HepG2 (cell line): ENCODE measurements at regions not wholly inside any gene's neighbourhood (a gene's known extent, or its start where the extent isn't known, plus 50 kb on each side); places are given as distances from the start of the nearest gene placed in this dataset.

Experiments
- ATAC-seq: fragments of 200-7000 bp; cut with Tn5 transposase; 3 replicates; pipeline ENCODE4 v1.9.1; 2020; ENCODE audit warnings: mild to moderate bottlenecking, moderate library complexity
- BruUV-seq: library from RNA; stranded (reverse); fragments of 400-500 nt; replicated peaks from 2 replicates; lab custom pipeline; 2021; lab: Mats Ljungman, UMichigan
- CTCF ChIA-PET: fragments of 300-600 bp; formaldehyde crosslinking; extraction: SDS; loops from one replicate; lab custom pipeline; 2021; ENCODE audit warnings: low total read pairs, inconsistent platforms, low intra/inter-chr PET ratio; lab: Yijun Ruan, JAX
- POLR2A ChIA-PET: fragments of 350-600 bp; sonication (Branson Sonifier 250); formaldehyde crosslinking; loops from one replicate; lab custom pipeline; 2020; ENCODE audit warnings: antibody characterized with exemption, inconsistent platforms; lab: Yijun Ruan, JAX
- DNase-seq: peaks from one replicate; pipeline ENCODE4 v3.0.0-alpha.2; 2015; ENCODE audit warnings: low spot score
- FAIRE-seq: peaks from 3 replicates; lab custom pipeline; 2011; peaks lifted over from hg19 to GRCh38; lab: Jason Lieb, UNC
- H2AFZ ChIP-seq: one replicate; pipeline ENCODE4 v1.6.1; 2011; ENCODE audit warnings: low read length, inconsistent platforms
- H3K27ac ChIP-seq: fragments of 300-600 bp; 3 replicates; pipeline ENCODE4 v1.8.0; 2011; ENCODE audit warnings: mixed run types, mild to moderate bottlenecking, mixed read lengths, low read length, inconsistent platforms; ENCODE audit not compliant: insufficient read depth; ENCODE audit errors: extremely low read length
- H3K27me3 ChIP-seq, 2 experiments: fragments of 200-600 bp in 1 of 2; 2 replicates in 1 of 2; 3 replicates in 1 of 2; pipeline versions ENCODE4 v1.6.0 to v1.8.0; 2011; ENCODE audit warnings: low read length in 2 of 2, mild to moderate bottlenecking in 2 of 2, moderate library complexity in 2 of 2, inconsistent platforms in 1 of 2; ENCODE audit not compliant: insufficient read depth in 2 of 2, control insufficient read depth in 1 of 2
- H3K36me3 ChIP-seq, 2 experiments: fragments of 200-600 bp in 1 of 2; replicated peaks in 1 of 2; 2 replicates in 1 of 2; 3 replicates in 1 of 2; pipeline versions ENCODE4 v1.5.1 to v1.8.0; 2011; ENCODE audit warnings: low read length in 2 of 2, inconsistent platforms in 1 of 2; ENCODE audit not compliant: insufficient read depth in 2 of 2, control insufficient read depth in 1 of 2
- H3K4me1 ChIP-seq: 2 replicates; pipeline ENCODE4 v1.5.1; 2012; ENCODE audit warnings: low read length, inconsistent platforms; ENCODE audit not compliant: insufficient read depth
- H3K4me2 ChIP-seq: 2 replicates; pipeline ENCODE4 v1.6.0; 2011; ENCODE audit warnings: low read depth, low read length, inconsistent platforms
- H3K4me3 ChIP-seq, 3 experiments: fragments of 200-600 bp in 1 of 3; sonication (generic), shearing (Covaris generic) in 1 of 3; replicated peaks in 1 of 3; 2 replicates each; pipeline ENCODE4 v1.5.1; 2011 to 2016; ENCODE audit warnings: low read length in 3 of 3, inconsistent platforms in 2 of 3, low read depth in 2 of 3, mild to moderate bottlenecking in 2 of 3, control low read depth in 1 of 3, mixed read lengths in 1 of 3; ENCODE audit not compliant: insufficient read depth in 1 of 3
- H3K79me2 ChIP-seq: one replicate; pipeline ENCODE4 v1.6.1; 2011; ENCODE audit warnings: low read length, inconsistent platforms; ENCODE audit not compliant: insufficient read depth
- H3K9ac ChIP-seq: 2 replicates; pipeline ENCODE4 v1.6.0; 2011; ENCODE audit warnings: mild to moderate bottlenecking, low read depth, low read length, inconsistent platforms; ENCODE audit not compliant: insufficient read depth
- H3K9me3 ChIP-seq: 2 replicates; pipeline ENCODE4 v1.5.1; 2012; ENCODE audit warnings: mild to moderate bottlenecking, low read length
- H4K20me1 ChIP-seq: 2 replicates; pipeline ENCODE4 v1.6.0; 2011; ENCODE audit warnings: inconsistent platforms, mild to moderate bottlenecking, low read length, moderate library complexity; ENCODE audit not compliant: insufficient read depth
- GATA4 ChIP-seq: sonication (generic); IDR thresholded peaks from 2 replicates; pipeline ENCODE4 v1.6.1; 2016; ENCODE audit warnings: antibody characterized with exemption, low read depth, borderline replicate concordance
- GFI1 ChIP-seq: sonication (generic); formaldehyde crosslinking; IDR thresholded peaks from 2 replicates; pipeline ENCODE4 v1.5.0; 2020; ENCODE audit warnings: missing genetic modification reagents, mild to moderate bottlenecking, borderline replicate concordance
- GPN1 ChIP-seq: sonication (generic); formaldehyde crosslinking; IDR thresholded peaks from 2 replicates; pipeline ENCODE4 v1.5.1; 2020; ENCODE audit warnings: missing genetic modification reagents, borderline replicate concordance
- JUNB ChIP-seq: sonication (generic); formaldehyde crosslinking; IDR thresholded peaks from 2 replicates; pipeline ENCODE4 v1.8.0; 2022; ENCODE audit warnings: missing genetic modification reagents, mild to moderate bottlenecking, borderline replicate concordance
- MYC ChIP-seq: sonication (generic); formaldehyde crosslinking; IDR thresholded peaks from 2 replicates; pipeline ENCODE4 v1.9.0; 2021; ENCODE audit warnings: missing genetic modification reagents, borderline replicate concordance
- NR0B2 ChIP-seq: sonication (generic); formaldehyde crosslinking; IDR thresholded peaks from 2 replicates; pipeline ENCODE4 v1.4.0; 2020; ENCODE audit warnings: mild to moderate bottlenecking, missing genetic modification reagents
- PRPF4 ChIP-seq: fragments of 200-400 bp; formaldehyde crosslinking; IDR thresholded peaks from 2 replicates; pipeline ENCODE4 v1.6.1; 2016; ENCODE audit warnings: low read length, low read depth; ENCODE audit not compliant: poor library complexity, severe bottlenecking
- RFXAP ChIP-seq: sonication (generic); formaldehyde crosslinking; IDR thresholded peaks from 2 replicates; pipeline ENCODE4 v1.4.0; 2020; ENCODE audit warnings: missing genetic modification reagents, borderline replicate concordance
- TP53 ChIP-seq: sonication (generic); formaldehyde crosslinking; conservative IDR thresholded peaks from 2 replicates; pipeline ENCODE4 v1.4.0; 2020; ENCODE audit warnings: missing genetic modification reagents
- ZBTB34 ChIP-seq: sonication (generic); formaldehyde crosslinking; IDR thresholded peaks from 2 replicates; pipeline ENCODE4 v1.8.0; 2022; ENCODE audit warnings: mild to moderate bottlenecking, missing genetic modification reagents
- ZFAT ChIP-seq: sonication (generic); formaldehyde crosslinking; conservative IDR thresholded peaks from 2 replicates; pipeline ENCODE4 v1.8.1; 2023; ENCODE audit warnings: missing genetic modification reagents, inconsistent platforms
- ZNF382 ChIP-seq: sonication (generic); formaldehyde crosslinking; IDR thresholded peaks from 2 replicates; pipeline ENCODE4 v1.5.0; 2020; ENCODE audit warnings: missing genetic modification reagents, mild to moderate bottlenecking, borderline replicate concordance
- WGBS: methylation state at CpG from one replicate; pipeline ENCODE4 v1.1.6; 2017; ENCODE audit warnings: low lambda C conversion rate; 5-methylcytosine and 5-hydroxymethylcytosine counted together
- in situ Hi-C: cut with HindIII; loops from 2 replicates; pipeline ENCODE4 v1.10.0; 2017; ENCODE audit warnings: low pct_unique_long_range_greater_than_20kb; ENCODE audit not compliant: extremely low pct_ligation_motif_present
- intact Hi-C: fragments of 100-400 bp; cut with micrococcal nuclease; formaldehyde crosslinking; loops from one replicate; pipeline ENCODE4 v1.10.0; 2022; ENCODE audit not compliant: unreplicated experiment

- H3K27me3 ChIP-seq, result no peaks in the 10 kb centered on the region
- no TSS peak for BruUV-seq
- H3K36me3 ChIP-seq, result no peaks in the 10 kb centered on the region
- no peaks in the 10 kb centered on the region for H4K20me1 ChIP-seq
- FAIRE-seq, result no peak
- TF ChIP-seq JUNB (CRISPR knock-in tag) (no peak), GFI1 (CRISPR knock-in tag) (no peak), GPN1 (CRISPR knock-in tag) (no peak), GATA4 (no peak), ZFAT (CRISPR knock-in tag) (no peak), ZBTB34 (no peak), ZNF382 (CRISPR knock-in tag) (no peak), NR0B2 (CRISPR knock-in tag) (no peak), PRPF4 (no peak), RFXAP (CRISPR knock-in tag) (no peak), TP53 (no peak), MYC (CRISPR knock-in tag) (no peak)
- no peak for DNase-seq
- 1% methylated on average over 2 of the region's 2 CpGs for whole genome bisulfite sequencing
- H3K4me2 ChIP-seq, result no peak overlapping the region
- POLR2A ChIA-PET, result no interaction called here
- H3K27ac ChIP-seq, result no peak overlapping the region
- no peak overlapping the region for H2AFZ ChIP-seq
- H3K4me3 ChIP-seq, result no peak overlapping the region
- CTCF ChIA-PET, result no interaction called here
- no peak for ATAC-seq
- no peak overlapping the region for H3K9ac ChIP-seq
- in situ Hi-C loops (no loop called here), intact Hi-C loops (no loop called here)
- no peaks in the 10 kb centered on the region for H3K79me2 ChIP-seq
- no peaks in the 10 kb centered on the region for H3K4me1 ChIP-seq
- H3K9me3 ChIP-seq, result no peaks in the 10 kb centered on the region
Observed at GRCh38 chr3:181302960-181303359, 313.4 kb upstream of the DNAJC19 start.
